Stomach smooth muscle (tissue), 2 donors: ENCODE measurements at regions not wholly inside any gene's neighbourhood (a gene's known extent, or its start where the extent isn't known, plus 50 kb on each side); places are given as distances from the start of the nearest gene placed in this dataset.

ENCODE experiments used
- H3K27ac ChIP-seq: one replicate; pipeline ENCODE4 v1.7.0; 2013; ENCODE audit warnings: mild to moderate bottlenecking, low read length, inconsistent platforms
- H3K27me3 ChIP-seq, 2 donors: one replicate each; pipeline ENCODE4 v1.7.0; 2013; ENCODE audit warnings: low read length in 2 of 2; ENCODE audit not compliant: insufficient read depth in 2 of 2, control insufficient read depth in 1 of 2
- H3K36me3 ChIP-seq, 2 donors: one replicate each; pipeline ENCODE4 v1.7.0; 2013; ENCODE audit warnings: low read length in 2 of 2; ENCODE audit not compliant: control insufficient read depth in 2 of 2, insufficient read depth in 2 of 2
- H3K4me1 ChIP-seq: one replicate; pipeline ENCODE4 v1.7.0; 2013; ENCODE audit warnings: low read length; ENCODE audit not compliant: control insufficient read depth, insufficient read depth
- H3K4me3 ChIP-seq, 2 donors: one replicate each; pipeline ENCODE4 v1.7.0; 2013; ENCODE audit warnings: low read length in 2 of 2
- H3K9ac ChIP-seq, 2 donors: one replicate each; pipeline ENCODE4 v1.7.0; 2013; ENCODE audit warnings: low read length in 2 of 2, mild to moderate bottlenecking in 1 of 2
- H3K9me3 ChIP-seq, 2 donors: one replicate each; pipeline ENCODE4 v1.7.0; 2013; ENCODE audit warnings: low read length in 2 of 2; ENCODE audit not compliant: control insufficient read depth in 2 of 2
- donor health status: healthy.
- donor health status: Pancreatic carcinoma.

- no peaks in the 10 kb centered on the region for H3K9me3 ChIP-seq
- peaks cover 11 to 20% of the 10 kb centered on the region in 2 donors for H3K27me3 ChIP-seq
- no peak overlapping the region for H3K4me3 ChIP-seq
- no peaks in the 10 kb centered on the region for H3K36me3 ChIP-seq
- H3K27ac ChIP-seq = no peak overlapping the region
- H3K4me1 ChIP-seq = no peaks in the 10 kb centered on the region
- no peak overlapping the region for H3K9ac ChIP-seq
These were observed 121.0 kb upstream of the IRX3 start for GRCh38 chr16:54407596-54407995.

- H3K27ac ChIP-seq = no peak overlapping the region
- H3K27me3 ChIP-seq = peaks cover 0 to 10% of the 10 kb centered on the region in 2 donors
- no peak overlapping the region for H3K9ac ChIP-seq
- no peaks in the 10 kb centered on the region for H3K9me3 ChIP-seq
- H3K4me1 ChIP-seq = no peaks in the 10 kb centered on the region
- H3K4me3 ChIP-seq = no peak overlapping the region
- H3K36me3 ChIP-seq = no peaks in the 10 kb centered on the region
These were observed 118.9 kb upstream of the IRX3 start for GRCh38 chr16:54405478-54405877.

GRCh38 chr16:54403580-54403979 lies 117.0 kb upstream of the IRX3 start:
- no peak overlapping the region for H3K4me3 ChIP-seq
- H3K9ac ChIP-seq = no peak overlapping the region
- H3K27me3 ChIP-seq = peaks cover 0 to 3% of the 10 kb centered on the region in 2 donors
- H3K4me1 ChIP-seq = no peaks in the 10 kb centered on the region
- no peaks in the 10 kb centered on the region for H3K36me3 ChIP-seq
- H3K27ac ChIP-seq = no peak overlapping the region
- no peaks in the 10 kb centered on the region for H3K9me3 ChIP-seq

GRCh38 chr16:54402873-54403272 lies 116.3 kb upstream of the IRX3 start:
- H3K4me3 ChIP-seq = no peak overlapping the region
- H3K36me3 ChIP-seq = no peaks in the 10 kb centered on the region
- no peak overlapping the region for H3K9ac ChIP-seq
- H3K27ac ChIP-seq = no peak overlapping the region
- peaks cover 0 to 3% of the 10 kb centered on the region in 2 donors for H3K27me3 ChIP-seq
- H3K9me3 ChIP-seq = no peaks in the 10 kb centered on the region
- H3K4me1 ChIP-seq = no peaks in the 10 kb centered on the region

- Histone ChIP-seq H3K9me3 (no peaks in the 10 kb centered on the region), H3K9ac (no peak overlapping the region), H3K27ac (no peak overlapping the region), H3K4me3 (no peak overlapping the region), H3K36me3 (no peaks in the 10 kb centered on the region), H3K27me3 (no peaks in the 10 kb centered on the region), H3K4me1 (no peaks in the 10 kb centered on the region)
These were observed 115.7 kb upstream of the IRX3 start for GRCh38 chr16:54402270-54402669.

- H3K27ac ChIP-seq = no peak overlapping the region
- H3K36me3 ChIP-seq = no peaks in the 10 kb centered on the region
- no peak overlapping the region for H3K4me3 ChIP-seq
- H3K9me3 ChIP-seq = no peaks in the 10 kb centered on the region
- no peaks in the 10 kb centered on the region for H3K27me3 ChIP-seq
- H3K9ac ChIP-seq = no peak overlapping the region
- no peaks in the 10 kb centered on the region for H3K4me1 ChIP-seq
These were observed 113.7 kb upstream of the IRX3 start for GRCh38 chr16:54400261-54400660.

- H3K36me3 ChIP-seq = no peaks in the 10 kb centered on the region
- H3K4me3 ChIP-seq = no peak overlapping the region
- H3K9ac ChIP-seq = no peak overlapping the region
- H3K27ac ChIP-seq = no peak overlapping the region
- no peaks in the 10 kb centered on the region for H3K9me3 ChIP-seq
- no peaks in the 10 kb centered on the region for H3K27me3 ChIP-seq
- H3K4me1 ChIP-seq = no peaks in the 10 kb centered on the region
These were observed 112.4 kb upstream of the IRX3 start for GRCh38 chr16:54398986-54399385.

GRCh38 chr16:54397838-54398237 lies 111.3 kb upstream of the IRX3 start:
- H3K4me3 ChIP-seq = no peak overlapping the region
- H3K4me1 ChIP-seq = no peaks in the 10 kb centered on the region
- no peaks in the 10 kb centered on the region for H3K9me3 ChIP-seq
- H3K36me3 ChIP-seq = no peaks in the 10 kb centered on the region
- H3K27ac ChIP-seq = no peak overlapping the region
- no peak overlapping the region for H3K9ac ChIP-seq
- no peaks in the 10 kb centered on the region for H3K27me3 ChIP-seq

- Histone ChIP-seq H3K36me3 (no peaks in the 10 kb centered on the region), H3K27ac (no peak overlapping the region), H3K4me1 (no peaks in the 10 kb centered on the region), H3K9ac (no peak overlapping the region), H3K4me3 (no peak overlapping the region), H3K9me3 (no peaks in the 10 kb centered on the region), H3K27me3 (no peaks in the 10 kb centered on the region)
These were observed 110.7 kb upstream of the IRX3 start for GRCh38 chr16:54397190-54397835.

- H3K9me3 ChIP-seq = no peaks in the 10 kb centered on the region
- H3K27ac ChIP-seq = no peak overlapping the region
- no peaks in the 10 kb centered on the region for H3K36me3 ChIP-seq
- peaks cover 0 to 3% of the 10 kb centered on the region in 2 donors for H3K27me3 ChIP-seq
- no peak overlapping the region for H3K4me3 ChIP-seq
- no peak overlapping the region for H3K9ac ChIP-seq
- no peaks in the 10 kb centered on the region for H3K4me1 ChIP-seq
These were observed 103.4 kb upstream of the IRX3 start for GRCh38 chr16:54389836-54390494.

- no peak overlapping the region for H3K9ac ChIP-seq
- no peak overlapping the region for H3K4me3 ChIP-seq
- peaks cover 0 to 3% of the 10 kb centered on the region in 2 donors for H3K9me3 ChIP-seq
- no peak overlapping the region for H3K27ac ChIP-seq
- H3K27me3 ChIP-seq = peaks cover 0 to 3% of the 10 kb centered on the region in 2 donors
- H3K36me3 ChIP-seq = no peaks in the 10 kb centered on the region
- H3K4me1 ChIP-seq = no peaks in the 10 kb centered on the region
These were observed 98.6 kb upstream of the IRX3 start for GRCh38 chr16:54385141-54385540.
